ENCODE measurements at regions not wholly inside any gene's neighbourhood (a gene's known extent, or its start where the extent isn't known, plus 50 kb on each side); places are given as distances from the start of the nearest gene placed in this dataset.

DNA sequence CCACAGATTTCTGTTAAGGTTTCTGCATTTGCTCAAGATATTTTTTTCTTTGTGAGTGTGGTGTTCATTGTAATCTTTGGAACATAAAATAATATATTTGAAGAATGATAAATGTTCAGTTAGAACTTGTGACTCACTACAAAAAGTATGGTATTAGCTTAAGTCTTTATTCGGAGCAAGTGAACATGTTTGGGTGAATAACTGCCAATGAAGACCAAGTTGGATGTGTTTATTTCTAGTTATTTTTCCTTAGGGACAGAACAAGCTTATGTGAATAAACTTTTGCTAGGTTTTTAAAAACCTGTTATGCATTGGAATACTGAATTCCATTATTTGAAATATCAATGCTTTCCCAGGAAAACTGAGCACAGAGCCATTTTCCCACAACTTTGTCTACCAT is 418.6 kb downstream of the SLCO4C1 start:
- TF ChIP-seq, protein P1, sequence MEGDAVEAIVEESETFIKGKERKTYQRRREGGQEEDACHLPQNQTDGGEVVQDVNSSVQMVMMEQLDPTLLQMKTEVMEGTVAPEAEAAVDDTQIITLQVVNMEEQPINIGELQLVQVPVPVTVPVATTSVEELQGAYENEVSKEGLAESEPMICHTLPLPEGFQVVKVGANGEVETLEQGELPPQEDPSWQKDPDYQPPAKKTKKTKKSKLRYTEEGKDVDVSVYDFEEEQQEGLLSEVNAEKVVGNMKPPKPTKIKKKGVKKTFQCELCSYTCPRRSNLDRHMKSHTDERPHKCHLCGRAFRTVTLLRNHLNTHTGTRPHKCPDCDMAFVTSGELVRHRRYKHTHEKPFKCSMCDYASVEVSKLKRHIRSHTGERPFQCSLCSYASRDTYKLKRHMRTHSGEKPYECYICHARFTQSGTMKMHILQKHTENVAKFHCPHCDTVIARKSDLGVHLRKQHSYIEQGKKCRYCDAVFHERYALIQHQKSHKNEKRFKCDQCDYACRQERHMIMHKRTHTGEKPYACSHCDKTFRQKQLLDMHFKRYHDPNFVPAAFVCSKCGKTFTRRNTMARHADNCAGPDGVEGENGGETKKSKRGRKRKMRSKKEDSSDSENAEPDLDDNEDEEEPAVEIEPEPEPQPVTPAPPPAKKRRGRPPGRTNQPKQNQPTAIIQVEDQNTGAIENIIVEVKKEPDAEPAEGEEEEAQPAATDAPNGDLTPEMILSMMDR (conservative IDR thresholded peaks at IDR 0.05) = no peak

DNA sequence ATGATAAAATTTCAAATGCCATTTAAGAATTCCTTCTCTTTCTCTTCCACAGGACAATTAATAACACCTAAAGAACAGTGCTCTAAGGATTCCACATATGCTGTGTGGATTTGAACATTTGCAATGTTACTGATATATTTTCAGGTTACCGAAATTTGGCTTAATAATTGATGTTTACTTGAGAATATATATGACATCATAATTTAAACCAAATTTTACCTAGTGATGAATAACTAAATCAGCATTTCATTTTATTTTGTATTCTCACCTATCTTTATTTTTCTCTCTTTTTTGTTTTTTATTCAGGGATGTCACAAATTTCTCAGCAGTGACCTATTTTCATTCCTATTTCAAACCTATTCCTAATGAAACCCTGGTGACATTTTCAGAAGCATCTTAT is 429.6 kb downstream of the SLCO4C1 start:
- no peak overlapping the region for H3K27ac ChIP-seq
- TF ChIP-seq, protein P1 (conservative IDR thresholded peaks at IDR 0.05) = no peak

More for the DNA sequence above, 418.6 kb downstream of the SLCO4C1 start:
- no peak overlapping the region for H3K27ac ChIP-seq

DNA sequence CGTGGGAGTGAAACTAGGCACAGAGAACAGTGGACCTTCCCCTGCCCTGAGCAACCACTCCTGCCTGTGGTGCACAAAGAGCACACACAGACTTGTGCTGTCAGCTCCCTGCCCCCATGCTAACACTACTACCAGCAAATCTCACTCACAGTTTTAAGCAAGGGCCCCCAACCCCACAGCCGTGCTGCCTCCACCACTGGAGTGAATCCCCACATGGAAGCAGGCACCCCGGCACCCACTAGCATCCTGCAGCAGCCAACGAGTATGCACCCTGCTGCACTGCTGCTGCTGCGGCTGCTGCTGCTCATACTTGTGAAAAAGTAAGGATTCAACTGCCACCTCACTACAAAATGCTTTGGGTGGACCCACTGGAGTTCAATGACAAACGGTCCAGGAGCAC is 435.5 kb downstream of the SLCO4C1 start:
- H3K27ac ChIP-seq = no peak overlapping the region
- TF ChIP-seq, protein P1 (conservative IDR thresholded peaks at IDR 0.05) = no peak

DNA sequence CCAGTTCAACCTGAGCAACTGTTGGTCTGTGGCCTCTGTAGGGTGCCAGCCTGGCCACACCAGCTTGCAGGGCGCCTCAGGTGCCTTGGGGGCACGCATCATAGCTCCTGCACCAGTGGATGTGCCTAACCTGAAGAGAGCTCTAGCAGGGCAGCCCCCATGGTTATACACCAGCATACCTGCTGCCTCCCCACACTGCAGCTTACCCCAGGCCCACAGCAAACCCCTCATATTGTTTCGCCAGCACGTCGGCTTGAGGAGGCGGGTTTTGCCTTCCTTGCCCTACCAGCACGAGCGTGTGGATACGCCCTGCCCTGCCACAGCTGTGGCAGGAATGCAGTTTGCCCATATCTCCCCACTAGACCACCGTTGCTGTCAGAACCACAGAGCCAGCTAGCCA is 435.9 kb downstream of the SLCO4C1 start:
- TF ChIP-seq, protein P1 (conservative IDR thresholded peaks at IDR 0.05) = no peak
- no peak overlapping the region for H3K27ac ChIP-seq

DNA sequence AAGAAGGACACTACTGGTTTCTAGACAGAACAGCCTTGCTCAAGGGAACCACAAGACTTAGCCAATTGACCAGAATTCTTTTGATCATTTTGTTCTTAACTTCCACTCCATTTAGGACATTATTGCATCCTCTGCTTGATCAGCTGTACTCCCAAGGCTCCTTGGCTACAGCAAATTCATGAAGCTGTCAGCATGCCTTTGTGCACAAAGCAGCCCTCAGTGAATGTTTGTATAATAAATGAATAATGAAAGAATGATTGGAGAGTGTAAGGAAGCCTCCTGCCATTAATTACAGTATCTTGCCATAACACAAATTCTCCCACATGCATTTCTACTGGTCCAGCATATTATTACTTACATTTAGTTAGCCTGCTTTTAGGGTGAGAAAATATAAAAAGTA is 449.6 kb downstream of the SLCO4C1 start:
- H3K27ac ChIP-seq = no peak overlapping the region
- TF ChIP-seq, protein P1 (conservative IDR thresholded peaks at IDR 0.05) = no peak

DNA sequence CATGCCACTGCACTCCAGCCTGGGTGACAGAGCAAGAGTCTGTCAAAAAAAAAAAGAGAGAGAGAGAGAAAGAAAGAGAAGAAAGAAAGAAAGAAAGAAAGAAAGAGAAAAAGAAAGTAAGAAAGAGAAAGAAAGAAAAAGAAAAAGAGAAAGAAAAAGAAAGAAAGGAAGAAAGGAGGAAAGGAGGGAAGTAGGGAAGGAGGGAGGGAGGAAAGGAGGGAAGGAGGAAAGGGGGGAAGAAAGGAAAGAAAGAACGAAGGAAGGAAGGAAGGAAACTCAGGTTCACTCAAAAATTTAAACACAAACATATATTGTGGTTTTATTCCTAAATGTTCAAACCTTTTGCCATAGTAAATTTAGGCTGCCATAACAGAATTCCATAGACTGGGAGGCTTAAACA is 453.0 kb downstream of the SLCO4C1 start:
- TF ChIP-seq, protein P1 (conservative IDR thresholded peaks at IDR 0.05) = no peak
- no peak overlapping the region for H3K27ac ChIP-seq

DNA sequence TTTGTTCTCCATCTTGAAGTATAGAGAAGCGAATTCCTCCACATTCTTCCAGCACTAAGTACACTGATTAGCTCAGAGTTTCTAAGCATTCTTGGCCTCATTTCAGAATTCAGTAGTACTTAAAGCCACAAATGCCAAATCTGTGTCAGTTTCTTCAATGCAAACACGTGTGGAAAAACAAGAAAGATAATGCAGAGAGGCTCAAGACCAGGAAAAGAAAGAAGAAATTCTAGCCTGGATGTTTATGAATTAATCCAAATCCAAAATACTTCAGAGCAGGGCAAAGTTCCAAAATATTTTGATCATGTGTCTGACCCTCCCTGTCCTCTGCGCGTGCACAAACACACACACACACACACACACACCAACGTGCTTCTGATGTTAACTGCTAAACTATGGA is 457.6 kb downstream of the SLCO4C1 start:
- TF ChIP-seq, protein P1 (conservative IDR thresholded peaks at IDR 0.05) = no peak
- H3K27ac ChIP-seq = no peak overlapping the region

DNA sequence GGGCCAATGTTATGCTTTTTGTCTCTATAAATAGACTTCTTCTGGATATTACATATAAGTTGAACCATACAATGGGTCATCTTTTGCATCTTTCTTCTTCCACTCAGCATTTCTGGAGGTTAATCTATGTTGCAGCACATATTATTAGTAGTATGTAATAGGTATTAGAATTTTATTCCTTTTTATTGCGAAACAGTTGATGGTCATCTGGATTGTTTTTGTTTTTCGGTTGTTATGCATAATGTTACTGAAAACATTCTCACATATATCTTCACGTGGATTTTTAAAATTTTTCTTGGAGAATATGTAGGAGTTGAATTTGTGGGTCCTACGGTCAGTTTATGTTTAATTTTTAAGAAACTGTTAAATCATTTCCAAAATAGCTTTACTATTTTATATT is 466.8 kb downstream of the SLCO4C1 start:
- no peak overlapping the region for H3K27ac ChIP-seq
- TF ChIP-seq, protein P1 (conservative IDR thresholded peaks at IDR 0.05) = no peak

All from VCaP (cell line).